ENCODE measurements at regions not wholly inside any gene's neighbourhood (a gene's known extent, or its start where the extent isn't known, plus 50 kb on each side); places are given as distances from the start of the nearest gene placed in this dataset.

- Histone ChIP-seq H3K27ac (ENCODE audit: low read depth, low read length, poor library complexity, severe bottlenecking) (peak overlapping the region; percentile 26), H3K9me3 (ENCODE audit: low read depth, low read length, poor library complexity, severe bottlenecking) (no peaks in the 10 kb centered on the region), H3K36me3 (ENCODE audit: insufficient read depth, low read length, poor library complexity, severe bottlenecking) (no peaks in the 10 kb centered on the region), H3K4me1 (ENCODE audit: insufficient read depth, low read length, poor library complexity, severe bottlenecking) (peaks cover 24% of the 10 kb centered on the region), H3K27me3 (replicated peaks; ENCODE audit: insufficient read depth, low read depth, low read length, poor library complexity) (no peaks in the 10 kb centered on the region), H3K4me3 (ENCODE audit: low read depth, low read length, poor library complexity, severe bottlenecking) (peak overlapping the region; percentile 13)
- TF ChIP-seq EZH2 (IDR thresholded peaks at IDR 0.05; ENCODE audit: borderline replicate concordance, low read depth, low read length, poor library complexity, severe bottlenecking) (no peak), CTCF (conservative IDR thresholded peaks at IDR 0.05; ENCODE audit: low read depth, low read length) (no peak)
- intact Hi-C loops (cut with micrococcal nuclease; ENCODE audit: unreplicated experiment), result no loop called here
- DNase-seq (ENCODE audit: low spot score), result no peak
- BruUV-seq (replicated peaks), result no TSS peak
- CTCF ChIA-PET, result no interaction called here
- POLR2A ChIA-PET (ENCODE audit: low non-redundant PET), result no interaction called here
Measured at GRCh38 chr4:15349965-15350364, 77.9 kb upstream of the C1QTNF7 start.

GRCh38 chr4:15352524-15352923 is 75.3 kb upstream of the C1QTNF7 start:
- DNase-seq (ENCODE audit: low spot score), result no peak
- TF ChIP-seq EZH2 (IDR thresholded peaks at IDR 0.05; ENCODE audit: borderline replicate concordance, low read depth, low read length, poor library complexity, severe bottlenecking) (no peak), CTCF (conservative IDR thresholded peaks at IDR 0.05; ENCODE audit: low read depth, low read length) (no peak)
- Histone ChIP-seq H3K4me1 (ENCODE audit: insufficient read depth, low read length, poor library complexity, severe bottlenecking) (peaks cover 24% of the 10 kb centered on the region), H3K9me3 (ENCODE audit: low read depth, low read length, poor library complexity, severe bottlenecking) (no peaks in the 10 kb centered on the region), H3K27ac (ENCODE audit: low read depth, low read length, poor library complexity, severe bottlenecking) (no peak overlapping the region), H3K36me3 (ENCODE audit: insufficient read depth, low read length, poor library complexity, severe bottlenecking) (no peaks in the 10 kb centered on the region), H3K4me3 (ENCODE audit: low read depth, low read length, poor library complexity, severe bottlenecking) (no peak overlapping the region), H3K27me3 (replicated peaks; ENCODE audit: insufficient read depth, low read depth, low read length, poor library complexity) (no peaks in the 10 kb centered on the region)
- ChIA-PET POLR2A (ENCODE audit: low non-redundant PET) (no interaction called here), CTCF (no interaction called here)
- intact Hi-C loops (cut with micrococcal nuclease; ENCODE audit: unreplicated experiment), result no loop called here
- no TSS peak for BruUV-seq (replicated peaks)

- TF ChIP-seq CTCF (conservative IDR thresholded peaks at IDR 0.05; ENCODE audit: low read depth, low read length) (no peak), EZH2 (IDR thresholded peaks at IDR 0.05; ENCODE audit: borderline replicate concordance, low read depth, low read length, poor library complexity, severe bottlenecking) (no peak)
Measured at GRCh38 chr4:15353207-15353606, 74.6 kb upstream of the C1QTNF7 start.

More at GRCh38 chr4:15353207-15353606, 74.6 kb upstream of the C1QTNF7 start:
- CTCF ChIA-PET, result no interaction called here
- H3K27me3 ChIP-seq (replicated peaks; ENCODE audit: insufficient read depth, low read depth, low read length, poor library complexity), result no peaks in the 10 kb centered on the region
- DNase-seq (ENCODE audit: low spot score), result no peak
- intact Hi-C loops (cut with micrococcal nuclease; ENCODE audit: unreplicated experiment), result no loop called here
- no TSS peak for BruUV-seq (replicated peaks)
- no peak overlapping the region for H3K4me3 ChIP-seq (ENCODE audit: low read depth, low read length, poor library complexity, severe bottlenecking)
- peaks cover 20% of the 10 kb centered on the region for H3K4me1 ChIP-seq (ENCODE audit: insufficient read depth, low read length, poor library complexity, severe bottlenecking)
- POLR2A ChIA-PET (ENCODE audit: low non-redundant PET), result no interaction called here
- H3K9me3 ChIP-seq (ENCODE audit: low read depth, low read length, poor library complexity, severe bottlenecking), result no peaks in the 10 kb centered on the region
- H3K27ac ChIP-seq (ENCODE audit: low read depth, low read length, poor library complexity, severe bottlenecking), result no peak overlapping the region
- H3K36me3 ChIP-seq (ENCODE audit: insufficient read depth, low read length, poor library complexity, severe bottlenecking), result no peaks in the 10 kb centered on the region

Data from A673 (cell line).